HepG2 (cell line): ENCODE measurements at regions not wholly inside any gene's neighbourhood (a gene's known extent, or its start where the extent isn't known, plus 50 kb on each side); places are given as distances from the start of the nearest gene placed in this dataset.

Experiments used
- ARID5B ChIP-seq: IDR thresholded peaks from 2 replicates; pipeline ENCODE4 v1.4.0; 2020; ENCODE audit warnings: mild to moderate bottlenecking, missing genetic modification reagents
- BRCA1 ChIP-seq: sonication (generic); formaldehyde crosslinking; IDR thresholded peaks from 2 replicates; pipeline ENCODE4 v1.4.0; 2020; ENCODE audit warnings: missing genetic modification reagents
- DPF2 ChIP-seq: sonication (generic); formaldehyde crosslinking; IDR thresholded peaks from 2 replicates; pipeline ENCODE4 v1.4.0; 2020; ENCODE audit warnings: mild to moderate bottlenecking, low read depth, missing genetic modification reagents, borderline replicate concordance
- GLMP ChIP-seq: sonication (generic); formaldehyde crosslinking; IDR thresholded peaks from 2 replicates; pipeline ENCODE4 v1.9.0; 2021; ENCODE audit warnings: missing genetic modification reagents, mild to moderate bottlenecking, borderline replicate concordance
- KDM5A ChIP-seq: fragments of 200-600 bp; sonication (generic); IDR thresholded peaks from 2 replicates; pipeline ENCODE4 v1.7.0; 2018; ENCODE audit warnings: antibody characterized with exemption, mild to moderate bottlenecking, low read length, borderline replicate concordance
- KLF6 ChIP-seq: IDR thresholded peaks from 2 replicates; pipeline ENCODE4 v1.8.0; 2016; ENCODE audit warnings: missing biosample characterization, missing genetic modification reagents
- MAX ChIP-seq: IDR thresholded peaks from 2 replicates; pipeline ENCODE4 v1.6.1; 2012; ENCODE audit warnings: inconsistent platforms
- SMAD3 ChIP-seq: sonication (generic); formaldehyde crosslinking; IDR thresholded peaks from 2 replicates; pipeline ENCODE4 v1.4.0; 2020; ENCODE audit warnings: missing genetic modification reagents
- SOX6 ChIP-seq, 2 experiments: fragments of 450-650 bp in 1 of 2; sonication (generic) in 1 of 2; formaldehyde crosslinking in 1 of 2; IDR thresholded peaks; 2 replicates each; pipeline versions ENCODE4 v1.4.0 to v1.6.1; 2017 to 2020; ENCODE audit warnings: antibody characterized with exemption in 1 of 2, mild to moderate bottlenecking in 1 of 2, missing genetic modification reagents in 1 of 2
- ZNF337 ChIP-seq: sonication (generic); formaldehyde crosslinking; IDR thresholded peaks from 2 replicates; pipeline ENCODE4 v1.5.1; 2020; ENCODE audit warnings: missing genetic modification reagents, low read depth, mild to moderate bottlenecking, borderline replicate concordance
- ZNF343 ChIP-seq: sonication (generic); formaldehyde crosslinking; IDR thresholded peaks from 2 replicates; pipeline ENCODE4 v1.4.0; 2020; ENCODE audit warnings: mild to moderate bottlenecking, missing genetic modification reagents
- ZNF354B ChIP-seq: sonication (generic); formaldehyde crosslinking; IDR thresholded peaks from 2 replicates; pipeline ENCODE4 v1.8.0; 2022; ENCODE audit warnings: mild to moderate bottlenecking, missing genetic modification reagents
- ZNF549 ChIP-seq: sonication (generic); formaldehyde crosslinking; IDR thresholded peaks from 2 replicates; pipeline ENCODE4 v1.5.0; 2020; ENCODE audit warnings: missing genetic modification reagents
- ZNF777 ChIP-seq: sonication (generic); formaldehyde crosslinking; IDR thresholded peaks from 2 replicates; pipeline ENCODE4 v1.4.0; 2020; ENCODE audit warnings: missing genetic modification reagents
- ZSCAN25 ChIP-seq: sonication (generic); formaldehyde crosslinking; IDR thresholded peaks from 2 replicates; pipeline ENCODE4 v1.8.0; 2022; ENCODE audit warnings: mild to moderate bottlenecking, missing genetic modification reagents

- TF ChIP-seq KDM5A, result no peak
- no peak for TF ChIP-seq ZNF354B (CRISPR knock-in tag)
- no peak for TF ChIP-seq KLF6 (CRISPR knock-in tag)
- no peak for TF ChIP-seq ZNF343 (CRISPR knock-in tag)
- TF ChIP-seq SMAD3 (CRISPR knock-in tag), result 0 out of 2 replicates have a peak, but pooled peaks have one; percentile 25
- no peak for TF ChIP-seq DPF2 (CRISPR knock-in tag)
- TF ChIP-seq ZSCAN25, result no peak
- no peak for TF ChIP-seq SOX6 (IDR thresholded peaks at IDR 0.05)
- TF ChIP-seq SOX6 (CRISPR knock-in tag; IDR thresholded peaks at IDR 0.05), result no peak
- no peak for TF ChIP-seq GLMP (CRISPR knock-in tag)
- TF ChIP-seq ZNF777, result no peak
- peak; percentile 33; the same call in 1 of the 2 replicates for TF ChIP-seq MAX
- TF ChIP-seq ARID5B (CRISPR knock-in tag), result 0 out of 2 replicates have a peak, but pooled peaks have one; percentile 11
- TF ChIP-seq BRCA1, result no peak
- TF ChIP-seq ZNF549 (CRISPR knock-in tag), result no peak
- no peak for TF ChIP-seq ZNF337 (CRISPR knock-in tag)
These were observed 477.1 kb downstream of the LMO4 start (continued) for GRCh38 chr1:87805666-87806378.
